ENCODE measurements at regions not wholly inside any gene's neighbourhood (a gene's known extent, or its start where the extent isn't known, plus 50 kb on each side); places are given as distances from the start of the nearest gene placed in this dataset.

GRCh38 chr4:27217261-27217769 lies 356.7 kb downstream of the STIM2 start:
- DNase-seq (ENCODE audit: low read depth), result peak; percentile 84
- no peaks in the 10 kb centered on the region for H3K9me3 Mint-ChIP-seq (ENCODE audit: unreplicated experiment)
- H3K9ac ChIP-seq (ENCODE audit: low read length), result peak overlapping the region; percentile 48
- H4K20me1 ChIP-seq (ENCODE audit: insufficient read depth, low read length), result no peaks in the 10 kb centered on the region
- no peak overlapping the region for H3K4me3 Mint-ChIP-seq (ENCODE audit: unreplicated experiment)
- H2AFZ ChIP-seq (ENCODE audit: low read depth, low read length), result peak overlapping the region; percentile 58
- H3K4me1 Mint-ChIP-seq (ENCODE audit: low read depth, unreplicated experiment), result peaks cover 14% of the 10 kb centered on the region
- H3K27ac ChIP-seq (ENCODE audit: low read depth, low read length), result peak overlapping the region; percentile 69
- H3K9me3 ChIP-seq (ENCODE audit: insufficient read depth, low read depth, low read length), result no peaks in the 10 kb centered on the region
- H3K79me2 ChIP-seq (ENCODE audit: insufficient read depth, low read length), result no peaks in the 10 kb centered on the region
- peak overlapping the region; percentile 81 for H3K4me2 ChIP-seq (ENCODE audit: low read length)
- H3K27me3 Mint-ChIP-seq (ENCODE audit: low read depth, unreplicated experiment), result no peaks in the 10 kb centered on the region
- TF ChIP-seq CTCF (IDR thresholded peaks at IDR 0.05; ENCODE audit: insufficient read depth, low read depth, low read length), result no peak
- H3K27me3 ChIP-seq (ENCODE audit: insufficient read depth, low read length), result no peaks in the 10 kb centered on the region
- no peaks in the 10 kb centered on the region for H3K36me3 Mint-ChIP-seq (ENCODE audit: low read depth, unreplicated experiment)
- no peak overlapping the region for H3K27ac Mint-ChIP-seq (ENCODE audit: unreplicated experiment)
- H3K36me3 ChIP-seq (ENCODE audit: insufficient read depth, low read length), result no peaks in the 10 kb centered on the region
- peak overlapping the region; percentile 12 for H3K4me3 ChIP-seq (ENCODE audit: insufficient read depth, low read depth, low read length)
- peaks cover 9% of the 10 kb centered on the region for H3K4me1 ChIP-seq (ENCODE audit: insufficient read depth, low read length)
- FAIRE-seq, result no peak

- Histone ChIP-seq H3K79me2 (ENCODE audit: insufficient read depth, low read length) (no peaks in the 10 kb centered on the region), H3K9me3 (ENCODE audit: insufficient read depth, low read depth, low read length) (no peaks in the 10 kb centered on the region), H3K4me3 (ENCODE audit: insufficient read depth, low read depth, low read length) (no peak overlapping the region), H4K20me1 (ENCODE audit: insufficient read depth, low read length) (no peaks in the 10 kb centered on the region), H3K27ac (ENCODE audit: low read depth, low read length) (peak overlapping the region; percentile 69), H3K9ac (ENCODE audit: low read length) (peak overlapping the region; percentile 14), H3K36me3 (ENCODE audit: insufficient read depth, low read length) (no peaks in the 10 kb centered on the region), H3K4me2 (ENCODE audit: low read length) (peak overlapping the region; percentile 81), H2AFZ (ENCODE audit: low read depth, low read length) (no peak overlapping the region), H3K27me3 (ENCODE audit: insufficient read depth, low read length) (no peaks in the 10 kb centered on the region), H3K4me1 (ENCODE audit: insufficient read depth, low read length) (peaks cover 9% of the 10 kb centered on the region)
- TF ChIP-seq CTCF (IDR thresholded peaks at IDR 0.05; ENCODE audit: insufficient read depth, low read depth, low read length) (no peak), EZH2 (IDR thresholded peaks at IDR 0.05; ENCODE audit: insufficient read depth, low read length) (no peak)
- no peaks in the 10 kb centered on the region for H3K9me3 Mint-ChIP-seq (ENCODE audit: unreplicated experiment)
- H3K27ac Mint-ChIP-seq (ENCODE audit: unreplicated experiment), result no peak overlapping the region
- H3K4me1 Mint-ChIP-seq (ENCODE audit: low read depth, unreplicated experiment), result peaks cover 14% of the 10 kb centered on the region
- no peaks in the 10 kb centered on the region for H3K27me3 Mint-ChIP-seq (ENCODE audit: low read depth, unreplicated experiment)
- DNase-seq (ENCODE audit: low read depth), result peak; percentile 31
- H3K4me3 Mint-ChIP-seq (ENCODE audit: unreplicated experiment), result no peak overlapping the region
- FAIRE-seq, result no peak
- no peaks in the 10 kb centered on the region for H3K36me3 Mint-ChIP-seq (ENCODE audit: low read depth, unreplicated experiment)
These were observed 357.4 kb downstream of the STIM2 start for GRCh38 chr4:27218013-27218412.

GRCh38 chr4:27223326-27223725 lies 362.7 kb downstream of the STIM2 start:
- TF ChIP-seq CTCF (IDR thresholded peaks at IDR 0.05; ENCODE audit: insufficient read depth, low read depth, low read length) (no peak), EZH2 (IDR thresholded peaks at IDR 0.05; ENCODE audit: insufficient read depth, low read length) (no peak)
- Mint-ChIP-seq H3K9me3 (ENCODE audit: unreplicated experiment) (no peaks in the 10 kb centered on the region), H3K4me1 (ENCODE audit: low read depth, unreplicated experiment) (peaks cover 1% of the 10 kb centered on the region), H3K27me3 (ENCODE audit: low read depth, unreplicated experiment) (no peaks in the 10 kb centered on the region), H3K4me3 (ENCODE audit: unreplicated experiment) (no peak overlapping the region), H3K27ac (ENCODE audit: unreplicated experiment) (no peak overlapping the region), H3K36me3 (ENCODE audit: low read depth, unreplicated experiment) (no peaks in the 10 kb centered on the region)
- no peak for FAIRE-seq
- H3K4me1 ChIP-seq (ENCODE audit: insufficient read depth, low read length), result peaks cover under 1% of the 10 kb centered on the region
- no peak overlapping the region for H3K4me2 ChIP-seq (ENCODE audit: low read length)
- no peak overlapping the region for H3K4me3 ChIP-seq (ENCODE audit: insufficient read depth, low read depth, low read length)
- no peak for DNase-seq (ENCODE audit: low read depth)
- no peaks in the 10 kb centered on the region for H3K79me2 ChIP-seq (ENCODE audit: insufficient read depth, low read length)
- no peaks in the 10 kb centered on the region for H3K9me3 ChIP-seq (ENCODE audit: insufficient read depth, low read depth, low read length)
- H3K36me3 ChIP-seq (ENCODE audit: insufficient read depth, low read length), result no peaks in the 10 kb centered on the region
- no peak overlapping the region for H2AFZ ChIP-seq (ENCODE audit: low read depth, low read length)
- H3K27me3 ChIP-seq (ENCODE audit: insufficient read depth, low read length), result no peaks in the 10 kb centered on the region
- no peak overlapping the region for H3K9ac ChIP-seq (ENCODE audit: low read length)
- no peaks in the 10 kb centered on the region for H4K20me1 ChIP-seq (ENCODE audit: insufficient read depth, low read length)
- no peak overlapping the region for H3K27ac ChIP-seq (ENCODE audit: low read depth, low read length)

Data from astrocyte (in vitro differentiated cells and primary cell).